ENCODE measurements at regions not wholly inside any gene's neighbourhood (a gene's known extent, or its start where the extent isn't known, plus 50 kb on each side); places are given as distances from the start of the nearest gene placed in this dataset.
"Not testable (repeated sequence)": the region's sequence is repeated elsewhere in the genome, so short reads cannot be mapped to it uniquely, and the experiment has no call there.

DNA sequence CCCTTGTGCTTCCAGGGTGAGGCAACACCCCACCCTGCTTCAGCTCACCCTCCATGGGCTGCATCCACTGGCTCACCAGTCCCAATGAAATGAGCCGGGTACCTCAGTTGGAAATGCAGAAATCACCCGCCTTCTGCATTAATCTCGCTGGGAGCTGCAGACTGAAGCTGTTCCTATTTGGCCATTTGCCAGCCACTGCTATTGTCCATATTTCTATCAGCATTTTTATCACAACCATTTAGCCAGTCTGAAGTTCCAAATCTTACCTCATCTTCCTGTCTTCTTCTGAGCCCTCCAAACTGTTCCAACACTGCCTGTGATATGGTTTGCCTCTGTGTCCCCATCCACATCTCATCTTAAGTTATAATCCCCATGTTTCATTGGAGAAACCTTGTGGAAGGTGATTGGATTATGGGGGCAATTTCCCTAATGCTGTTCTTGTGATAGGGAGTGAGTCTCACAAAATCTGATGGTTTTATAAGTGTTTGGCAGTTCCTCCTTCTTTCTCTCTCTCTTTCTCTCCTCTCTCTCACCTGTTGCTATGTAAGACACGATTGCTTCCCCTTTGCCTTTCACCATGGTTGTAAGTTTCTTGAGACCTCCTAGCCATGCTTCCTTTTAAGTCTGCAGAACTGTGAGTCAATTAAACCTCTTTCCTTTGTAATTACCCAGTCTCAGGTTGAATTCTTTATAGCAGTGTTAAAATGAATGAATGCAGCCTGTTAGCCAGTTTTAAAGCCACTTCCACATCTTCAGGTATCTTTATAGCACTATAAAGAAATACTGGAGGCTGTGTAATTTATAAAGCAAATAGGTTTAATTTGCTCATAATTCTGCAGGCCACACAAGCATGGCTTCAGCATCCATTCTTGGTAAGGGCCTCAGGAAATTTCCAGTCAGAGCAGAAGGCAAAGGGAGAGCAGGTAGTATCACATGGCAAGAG lies 203.5 kb downstream of the FCRL5 start:
- TF ChIP-seq, protein P1, sequence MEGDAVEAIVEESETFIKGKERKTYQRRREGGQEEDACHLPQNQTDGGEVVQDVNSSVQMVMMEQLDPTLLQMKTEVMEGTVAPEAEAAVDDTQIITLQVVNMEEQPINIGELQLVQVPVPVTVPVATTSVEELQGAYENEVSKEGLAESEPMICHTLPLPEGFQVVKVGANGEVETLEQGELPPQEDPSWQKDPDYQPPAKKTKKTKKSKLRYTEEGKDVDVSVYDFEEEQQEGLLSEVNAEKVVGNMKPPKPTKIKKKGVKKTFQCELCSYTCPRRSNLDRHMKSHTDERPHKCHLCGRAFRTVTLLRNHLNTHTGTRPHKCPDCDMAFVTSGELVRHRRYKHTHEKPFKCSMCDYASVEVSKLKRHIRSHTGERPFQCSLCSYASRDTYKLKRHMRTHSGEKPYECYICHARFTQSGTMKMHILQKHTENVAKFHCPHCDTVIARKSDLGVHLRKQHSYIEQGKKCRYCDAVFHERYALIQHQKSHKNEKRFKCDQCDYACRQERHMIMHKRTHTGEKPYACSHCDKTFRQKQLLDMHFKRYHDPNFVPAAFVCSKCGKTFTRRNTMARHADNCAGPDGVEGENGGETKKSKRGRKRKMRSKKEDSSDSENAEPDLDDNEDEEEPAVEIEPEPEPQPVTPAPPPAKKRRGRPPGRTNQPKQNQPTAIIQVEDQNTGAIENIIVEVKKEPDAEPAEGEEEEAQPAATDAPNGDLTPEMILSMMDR (IDR thresholded peaks at IDR 0.05; ENCODE audit: low read depth, low read length), result no peak
- Histone ChIP-seq H3K9me3 (ENCODE audit: severe bottlenecking) (peaks cover 7% of the 10 kb centered on the region), H3K36me3 (no peaks in the 10 kb centered on the region), H3K27me3 (ENCODE audit: insufficient read depth, low read depth, severe bottlenecking) (peaks cover 84% of the 10 kb centered on the region), H3K27ac (no peak overlapping the region), H3K4me3 (ENCODE audit: low read depth, low read length) (no peak overlapping the region)
- DNase-seq, result no peak

DNA sequence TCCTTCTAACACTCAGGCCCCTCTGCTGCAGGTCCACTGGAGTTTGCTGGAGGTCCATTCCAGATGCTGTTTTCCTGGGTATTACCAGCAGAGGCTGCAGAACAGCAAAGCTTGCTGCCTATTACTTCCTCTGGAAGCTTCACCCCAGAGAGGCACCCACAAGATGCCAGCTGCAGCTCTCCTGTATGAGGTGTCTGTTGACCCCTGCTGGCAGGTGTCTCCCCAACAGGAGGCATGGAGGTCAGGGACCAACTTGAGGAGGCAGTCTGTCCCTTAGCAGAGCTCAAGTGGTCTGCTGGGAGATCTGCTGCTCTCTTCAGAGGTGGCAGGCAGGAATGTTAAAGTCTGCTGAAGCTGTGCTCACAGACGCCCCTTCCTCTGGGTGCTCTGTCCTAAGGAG lies 204.8 kb downstream of the FCRL5 start:
- peaks cover 8% of the 10 kb centered on the region for H3K9me3 ChIP-seq (ENCODE audit: severe bottlenecking)
- peaks cover 82% of the 10 kb centered on the region for H3K27me3 ChIP-seq (ENCODE audit: insufficient read depth, low read depth, severe bottlenecking)
- H3K4me3 ChIP-seq (ENCODE audit: low read depth, low read length), result no peak overlapping the region
- TF ChIP-seq, protein P1 (IDR thresholded peaks at IDR 0.05; ENCODE audit: low read depth, low read length), result no peak
- DNase-seq, result no peak
- no peak overlapping the region for H3K27ac ChIP-seq
- no peaks in the 10 kb centered on the region for H3K36me3 ChIP-seq

DNA sequence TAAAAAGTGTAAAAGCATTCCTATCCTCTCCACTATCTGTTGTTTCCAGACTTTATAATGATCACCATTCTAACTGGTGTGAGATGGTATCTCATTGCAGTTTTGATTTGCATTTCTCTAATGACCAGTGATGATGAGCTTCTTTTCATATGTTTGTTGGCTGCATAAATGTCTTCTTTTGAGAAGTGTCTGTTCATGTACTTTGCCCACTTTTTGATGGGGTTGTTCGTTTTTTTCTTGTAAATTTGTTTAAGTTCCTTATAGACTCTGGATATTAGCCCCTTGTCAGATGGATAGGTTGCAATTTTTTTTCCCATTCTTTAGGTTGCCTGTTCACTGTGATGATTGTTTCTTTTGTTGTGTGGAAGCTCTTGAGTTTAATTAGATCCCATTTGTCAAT lies 199.6 kb upstream of the ETV3 start:
- H3K4me3 ChIP-seq (ENCODE audit: low read depth, low read length); H3K27ac ChIP-seq; DNase-seq; H3K36me3 ChIP-seq: not testable (repeated sequence)
- H3K9me3 ChIP-seq (ENCODE audit: severe bottlenecking), result peaks cover 16% of the 10 kb centered on the region
- H3K27me3 ChIP-seq (ENCODE audit: insufficient read depth, low read depth, severe bottlenecking), result peaks cover 67% of the 10 kb centered on the region

DNA sequence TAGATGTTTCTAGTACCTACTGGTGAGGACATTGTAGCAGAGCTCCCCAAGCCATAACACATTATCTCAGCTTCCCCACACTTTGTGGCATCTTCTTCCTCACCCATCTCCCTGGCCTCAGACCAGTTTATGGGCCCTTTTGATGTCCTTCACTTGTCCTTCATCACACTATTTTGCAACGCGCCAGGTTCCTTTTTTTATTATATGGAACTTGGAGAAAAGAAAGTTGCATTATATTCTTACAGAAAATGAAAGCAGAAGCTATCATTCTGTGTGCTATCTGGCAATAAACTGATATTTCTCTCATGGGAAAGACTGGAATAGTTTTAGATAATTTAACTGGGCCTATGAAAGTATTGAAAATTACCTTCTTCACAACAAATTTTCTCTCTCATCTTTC lies 196.9 kb upstream of the ETV3 start:
- no peak overlapping the region for H3K4me3 ChIP-seq (ENCODE audit: low read depth, low read length)
- peaks cover 13% of the 10 kb centered on the region for H3K9me3 ChIP-seq (ENCODE audit: severe bottlenecking)
- peaks cover 83% of the 10 kb centered on the region for H3K27me3 ChIP-seq (ENCODE audit: insufficient read depth, low read depth, severe bottlenecking)
- no peaks in the 10 kb centered on the region for H3K36me3 ChIP-seq
- no peak overlapping the region for H3K27ac ChIP-seq
- DNase-seq, result no peak
- TF ChIP-seq, protein P1 (IDR thresholded peaks at IDR 0.05; ENCODE audit: low read depth, low read length), result no peak

DNA sequence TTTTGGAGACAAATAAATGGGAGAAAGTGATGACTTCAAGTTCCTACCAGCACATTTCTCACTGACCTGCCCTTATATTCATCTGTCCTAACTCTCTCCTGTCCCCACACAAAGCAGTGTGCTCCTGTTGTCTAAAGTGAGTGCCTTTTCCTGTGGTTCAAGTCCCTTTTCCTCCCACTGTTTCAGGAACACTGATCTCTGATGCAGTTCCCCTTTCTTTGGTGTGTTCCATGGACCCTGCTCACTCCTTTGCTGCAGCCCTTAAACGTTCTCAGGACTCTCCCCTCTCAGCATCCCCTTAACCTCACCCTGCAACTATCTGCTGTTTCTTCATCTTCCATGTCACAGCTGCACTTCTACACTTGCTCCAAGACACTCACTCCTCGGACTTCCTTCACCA lies 195.8 kb upstream of the ETV3 start:
- Histone ChIP-seq H3K36me3 (no peaks in the 10 kb centered on the region), H3K27me3 (ENCODE audit: insufficient read depth, low read depth, severe bottlenecking) (peaks cover 89% of the 10 kb centered on the region), H3K9me3 (ENCODE audit: severe bottlenecking) (peaks cover 16% of the 10 kb centered on the region), H3K27ac (no peak overlapping the region), H3K4me3 (ENCODE audit: low read depth, low read length) (no peak overlapping the region)
- no peak for DNase-seq
- TF ChIP-seq, protein P1 (IDR thresholded peaks at IDR 0.05; ENCODE audit: low read depth, low read length), result no peak

DNA sequence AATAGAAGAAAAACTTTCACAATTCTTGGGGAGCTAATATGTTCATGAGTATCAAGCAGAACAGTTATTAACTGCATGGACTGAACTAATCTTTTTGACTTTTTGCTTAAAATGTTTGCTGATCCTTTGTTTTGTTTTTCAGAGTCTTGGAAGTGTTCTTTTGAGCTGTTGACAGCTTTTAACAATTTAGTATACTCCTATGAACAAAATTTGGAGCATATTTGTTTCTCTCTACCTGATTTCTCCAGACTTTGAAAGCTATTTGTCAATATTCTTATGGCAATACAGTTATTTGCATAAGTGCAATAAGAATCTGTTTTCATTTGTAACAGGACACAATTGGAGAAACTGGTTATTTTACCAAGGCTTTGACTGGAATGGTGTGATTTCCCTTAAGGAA lies 192.0 kb upstream of the ETV3 start:
- H3K27me3 ChIP-seq (ENCODE audit: insufficient read depth, low read depth, severe bottlenecking), result peaks cover 88% of the 10 kb centered on the region
- not testable (repeated sequence) for DNase-seq; H3K9me3 ChIP-seq (ENCODE audit: severe bottlenecking); H3K36me3 ChIP-seq; H3K4me3 ChIP-seq (ENCODE audit: low read depth, low read length); H3K27ac ChIP-seq

DNA sequence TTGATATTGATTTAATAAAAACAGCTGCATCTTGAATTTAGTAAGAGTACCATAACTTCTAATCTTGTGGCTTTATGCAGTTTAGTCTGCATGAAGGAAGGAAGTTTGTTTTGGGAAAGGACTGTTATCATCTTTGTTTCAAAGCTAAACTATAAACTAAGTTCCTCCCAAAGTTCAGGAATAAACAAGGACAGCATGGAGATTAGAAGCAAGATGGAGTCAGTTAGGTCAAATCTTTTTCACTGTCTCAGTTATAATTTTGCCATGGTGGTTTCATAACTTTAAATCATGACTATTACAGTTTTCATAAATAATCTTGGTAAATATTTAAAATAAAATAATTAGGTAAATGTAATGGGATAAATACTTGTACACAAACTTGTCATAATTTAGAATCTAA lies 189.9 kb upstream of the ETV3 start:
- H3K4me3 ChIP-seq (ENCODE audit: low read depth, low read length); DNase-seq; H3K36me3 ChIP-seq; H3K9me3 ChIP-seq (ENCODE audit: severe bottlenecking); H3K27ac ChIP-seq: not testable (repeated sequence)
- H3K27me3 ChIP-seq (ENCODE audit: insufficient read depth, low read depth, severe bottlenecking), result peaks cover 88% of the 10 kb centered on the region

Measured in WERI-Rb-1 (cell line).